ENCODE measurements at regions not wholly inside any gene's neighbourhood (a gene's known extent, or its start where the extent isn't known, plus 50 kb on each side); places are given as distances from the start of the nearest gene placed in this dataset.

DNA sequence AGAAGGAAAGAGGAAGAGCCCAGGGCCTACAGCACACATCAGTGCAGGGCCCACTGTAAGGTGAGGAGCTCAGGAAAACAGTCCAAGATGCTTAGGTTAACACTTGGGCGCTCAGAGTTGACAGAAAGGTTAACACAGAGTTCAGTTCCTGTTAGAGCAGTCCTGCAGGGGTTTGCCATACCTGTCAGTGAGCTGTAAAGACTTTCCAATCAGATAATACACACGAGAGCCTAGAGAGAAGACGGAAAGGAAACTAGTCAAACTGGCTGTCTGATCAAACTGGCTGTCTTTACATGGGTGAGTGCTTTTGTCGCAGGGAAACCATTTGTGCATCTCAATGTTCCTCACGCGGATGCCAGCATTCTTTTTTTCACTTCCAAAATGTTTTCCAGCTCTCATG lies 61.4 kb upstream of the ARHGEF26 start (continued):
- TF ChIP-seq, protein P1, sequence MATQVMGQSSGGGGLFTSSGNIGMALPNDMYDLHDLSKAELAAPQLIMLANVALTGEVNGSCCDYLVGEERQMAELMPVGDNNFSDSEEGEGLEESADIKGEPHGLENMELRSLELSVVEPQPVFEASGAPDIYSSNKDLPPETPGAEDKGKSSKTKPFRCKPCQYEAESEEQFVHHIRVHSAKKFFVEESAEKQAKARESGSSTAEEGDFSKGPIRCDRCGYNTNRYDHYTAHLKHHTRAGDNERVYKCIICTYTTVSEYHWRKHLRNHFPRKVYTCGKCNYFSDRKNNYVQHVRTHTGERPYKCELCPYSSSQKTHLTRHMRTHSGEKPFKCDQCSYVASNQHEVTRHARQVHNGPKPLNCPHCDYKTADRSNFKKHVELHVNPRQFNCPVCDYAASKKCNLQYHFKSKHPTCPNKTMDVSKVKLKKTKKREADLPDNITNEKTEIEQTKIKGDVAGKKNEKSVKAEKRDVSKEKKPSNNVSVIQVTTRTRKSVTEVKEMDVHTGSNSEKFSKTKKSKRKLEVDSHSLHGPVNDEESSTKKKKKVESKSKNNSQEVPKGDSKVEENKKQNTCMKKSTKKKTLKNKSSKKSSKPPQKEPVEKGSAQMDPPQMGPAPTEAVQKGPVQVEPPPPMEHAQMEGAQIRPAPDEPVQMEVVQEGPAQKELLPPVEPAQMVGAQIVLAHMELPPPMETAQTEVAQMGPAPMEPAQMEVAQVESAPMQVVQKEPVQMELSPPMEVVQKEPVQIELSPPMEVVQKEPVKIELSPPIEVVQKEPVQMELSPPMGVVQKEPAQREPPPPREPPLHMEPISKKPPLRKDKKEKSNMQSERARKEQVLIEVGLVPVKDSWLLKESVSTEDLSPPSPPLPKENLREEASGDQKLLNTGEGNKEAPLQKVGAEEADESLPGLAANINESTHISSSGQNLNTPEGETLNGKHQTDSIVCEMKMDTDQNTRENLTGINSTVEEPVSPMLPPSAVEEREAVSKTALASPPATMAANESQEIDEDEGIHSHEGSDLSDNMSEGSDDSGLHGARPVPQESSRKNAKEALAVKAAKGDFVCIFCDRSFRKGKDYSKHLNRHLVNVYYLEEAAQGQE (IDR thresholded peaks at IDR 0.05; ENCODE audit: low read depth), result no peak
- no peak for TF ChIP-seq TCF7L2 (IDR thresholded peaks at IDR 0.05; ENCODE audit: borderline replicate concordance, extremely low read depth, insufficient read depth, insufficient read length)
- TF ChIP-seq ZNF274 (IDR thresholded peaks at IDR 0.05; ENCODE audit: low read depth, low read length), result no peak
- no peak for TF ChIP-seq POLR2A (IDR thresholded peaks at IDR 0.05; ENCODE audit: borderline replicate concordance, extremely low read depth, insufficient read depth, insufficient read length)
- no peak for TF ChIP-seq RAD21 (IDR thresholded peaks at IDR 0.05; ENCODE audit: low read depth)

GRCh38 chr3:154060238-154061000 lies 60.8 kb upstream of the ARHGEF26 start:
- no peak for DNase-seq (ENCODE audit: low read depth, low spot score)
- no peaks in the 10 kb centered on the region for H3K4me1 ChIP-seq (ENCODE audit: control insufficient read depth in 1 of 2, insufficient read depth in 2 of 2, low read length in 2 of 2)
- H3K9me3 ChIP-seq (ENCODE audit: control insufficient read depth in 1 of 2, insufficient read depth in 1 of 2, low read depth in 1 of 2, low read length in 2 of 2), result no peaks in the 10 kb centered on the region
- no TSS peak for BruUV-seq (replicated peaks)
- no peaks in the 10 kb centered on the region for H3K27me3 ChIP-seq (ENCODE audit: insufficient read depth, low read length)
- ChIA-PET POLR2A (no interaction called here), CTCF (no interaction called here), RAD21 (ENCODE audit: low non-redundant PET in 1 of 2, low total read pairs in 2 of 2, uncharacterized antibody in 2 of 2, unreplicated experiment in 2 of 2) (no interaction called here)
- no peak overlapping the region for H2AFZ ChIP-seq (ENCODE audit: low read depth, low read length, poor library complexity, severe bottlenecking)
- no peak overlapping the region for H3K4me2 ChIP-seq (ENCODE audit: low read length)
- H3K9me2 ChIP-seq (ENCODE audit: insufficient read depth), result no peaks in the 10 kb centered on the region
- TF ChIP-seq RAD21 (IDR thresholded peaks at IDR 0.05; ENCODE audit: low read depth) (no peak), CEBPB (IDR thresholded peaks at IDR 0.05; ENCODE audit: low read depth) (no peak), ZFX (IDR thresholded peaks at IDR 0.05) (no peak), TCF7L2 (IDR thresholded peaks at IDR 0.05; ENCODE audit: borderline replicate concordance, extremely low read depth, insufficient read depth, insufficient read length) (no peak)
- TF ChIP-seq, protein P2, sequence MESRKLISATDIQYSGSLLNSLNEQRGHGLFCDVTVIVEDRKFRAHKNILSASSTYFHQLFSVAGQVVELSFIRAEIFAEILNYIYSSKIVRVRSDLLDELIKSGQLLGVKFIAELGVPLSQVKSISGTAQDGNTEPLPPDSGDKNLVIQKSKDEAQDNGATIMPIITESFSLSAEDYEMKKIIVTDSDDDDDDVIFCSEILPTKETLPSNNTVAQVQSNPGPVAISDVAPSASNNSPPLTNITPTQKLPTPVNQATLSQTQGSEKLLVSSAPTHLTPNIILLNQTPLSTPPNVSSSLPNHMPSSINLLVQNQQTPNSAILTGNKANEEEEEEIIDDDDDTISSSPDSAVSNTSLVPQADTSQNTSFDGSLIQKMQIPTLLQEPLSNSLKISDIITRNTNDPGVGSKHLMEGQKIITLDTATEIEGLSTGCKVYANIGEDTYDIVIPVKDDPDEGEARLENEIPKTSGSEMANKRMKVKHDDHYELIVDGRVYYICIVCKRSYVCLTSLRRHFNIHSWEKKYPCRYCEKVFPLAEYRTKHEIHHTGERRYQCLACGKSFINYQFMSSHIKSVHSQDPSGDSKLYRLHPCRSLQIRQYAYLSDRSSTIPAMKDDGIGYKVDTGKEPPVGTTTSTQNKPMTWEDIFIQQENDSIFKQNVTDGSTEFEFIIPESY (IDR thresholded peaks at IDR 0.05; ENCODE audit: extremely low read depth, insufficient replicate concordance, low read length), result no peak
- TF ChIP-seq, protein P1 (IDR thresholded peaks at IDR 0.05; ENCODE audit: low read depth), result no peak
- no peaks in the 10 kb centered on the region for H3K79me2 ChIP-seq (ENCODE audit: insufficient read depth, low read length)
- H3K9ac ChIP-seq (ENCODE audit: low read length), result no peak overlapping the region
- H3K36me3 ChIP-seq (ENCODE audit: control insufficient read depth in 1 of 2, insufficient read depth in 2 of 2, low read length in 2 of 2), result no peaks in the 10 kb centered on the region
- no peak overlapping the region for H3K27ac ChIP-seq (ENCODE audit: low read depth, low read length)
- no peak overlapping the region for H3K4me3 ChIP-seq (replicated peaks in 1 of 2; ENCODE audit: low read depth in 1 of 2, low read length in 2 of 2)
- H4K20me1 ChIP-seq (ENCODE audit: insufficient read depth), result no peaks in the 10 kb centered on the region
- intact Hi-C loops (cut with micrococcal nuclease), result no loop called here
- no peak for ATAC-seq

All from HCT116 (cell line).